ENCODE measurements at regions not wholly inside any gene's neighbourhood (a gene's known extent, or its start where the extent isn't known, plus 50 kb on each side); places are given as distances from the start of the nearest gene placed in this dataset.

- no peaks in the 10 kb centered on the region for H3K27me3 Mint-ChIP-seq (ENCODE audit: low read depth)
- ATAC-seq = no peak
- H3K9me3 Mint-ChIP-seq = no peaks in the 10 kb centered on the region
- no peak overlapping the region for H3K4me3 Mint-ChIP-seq
- POLR2A ChIA-PET = no interaction called here
- TF ChIP-seq FOXP1 (CRISPR knock-in tag; IDR thresholded peaks at IDR 0.05; ENCODE audit: borderline replicate concordance) (no peak), JUN (CRISPR knock-in tag; IDR thresholded peaks at IDR 0.05) (no peak), SMAD3 (CRISPR knock-in tag; IDR thresholded peaks at IDR 0.05; ENCODE audit: borderline replicate concordance) (no peak), NR2C2 (CRISPR knock-in tag; IDR thresholded peaks at IDR 0.05) (no peak), HMGXB4 (CRISPR knock-in tag; IDR thresholded peaks at IDR 0.05) (no peak), ESRRA (CRISPR knock-in tag; IDR thresholded peaks at IDR 0.05; ENCODE audit: borderline replicate concordance) (no peak), ZNF121 (CRISPR knock-in tag; IDR thresholded peaks at IDR 0.05) (no peak), GTF2I (CRISPR knock-in tag; conservative IDR thresholded peaks at IDR 0.05) (no peak), CBFB (CRISPR knock-in tag; IDR thresholded peaks at IDR 0.05; ENCODE audit: low read depth) (no peak), HMGA2 (CRISPR knock-in tag; IDR thresholded peaks at IDR 0.05) (no peak), NFYB (CRISPR knock-in tag; conservative IDR thresholded peaks at IDR 0.05; ENCODE audit: low read depth) (no peak), SMAD4 (CRISPR knock-in tag; IDR thresholded peaks at IDR 0.05) (no peak), FOXJ3 (CRISPR knock-in tag; IDR thresholded peaks at IDR 0.05; ENCODE audit: borderline replicate concordance) (no peak), ZNF423 (CRISPR knock-in tag; IDR thresholded peaks at IDR 0.05) (no peak), GABPB1 (CRISPR knock-in tag; IDR thresholded peaks at IDR 0.05) (no peak), ZNF232 (CRISPR knock-in tag; IDR thresholded peaks at IDR 0.05) (no peak)
- CTCF ChIA-PET = no interaction called here
- H3K27ac Mint-ChIP-seq = no peak overlapping the region
- DNase-seq (ENCODE audit: low spot score) = no peak
- H3K36me3 Mint-ChIP-seq = no peaks in the 10 kb centered on the region
- H3K4me1 Mint-ChIP-seq = no peaks in the 10 kb centered on the region
These were observed 1447.2 kb downstream of the FSTL5 start for GRCh38 chr4:160716551-160716950.

- H3K4me3 Mint-ChIP-seq = no peak overlapping the region
- H3K27ac Mint-ChIP-seq = no peak overlapping the region
- ChIA-PET POLR2A (no interaction called here), CTCF (no interaction called here)
- H3K9me3 Mint-ChIP-seq = no peaks in the 10 kb centered on the region
- no peak for ATAC-seq
- H3K36me3 Mint-ChIP-seq = no peaks in the 10 kb centered on the region
- DNase-seq (ENCODE audit: low spot score) = no peak
- H3K27me3 Mint-ChIP-seq (ENCODE audit: low read depth) = no peaks in the 10 kb centered on the region
- TF ChIP-seq MLX (CRISPR knock-in tag; IDR thresholded peaks at IDR 0.05) (no peak), NFYB (CRISPR knock-in tag; conservative IDR thresholded peaks at IDR 0.05; ENCODE audit: low read depth) (no peak), SOX15 (CRISPR knock-in tag; IDR thresholded peaks at IDR 0.05) (no peak), CBFB (CRISPR knock-in tag; IDR thresholded peaks at IDR 0.05; ENCODE audit: low read depth) (no peak), CREM (CRISPR knock-in tag; IDR thresholded peaks at IDR 0.05) (no peak), GTF2I (CRISPR knock-in tag; conservative IDR thresholded peaks at IDR 0.05) (no peak)
- H3K4me1 Mint-ChIP-seq = no peaks in the 10 kb centered on the region
These were observed 1446.0 kb downstream of the FSTL5 start for GRCh38 chr4:160717848-160718247.

- Mint-ChIP-seq H3K27me3 (ENCODE audit: low read depth) (no peaks in the 10 kb centered on the region), H3K36me3 (no peaks in the 10 kb centered on the region), H3K4me3 (no peak overlapping the region), H3K4me1 (no peaks in the 10 kb centered on the region), H3K9me3 (no peaks in the 10 kb centered on the region), H3K27ac (no peak overlapping the region)
- 0 out of 2 replicates have a peak, but pooled peaks have one; percentile 34 for ATAC-seq
- DNase-seq (ENCODE audit: low spot score) = no peak
- TF ChIP-seq AR (CRISPR knock-in tag; IDR thresholded peaks at IDR 0.05) (no peak), FOXK1 (CRISPR knock-in tag; IDR thresholded peaks at IDR 0.05) (no peak)
- POLR2A ChIA-PET = interaction anchor here (0.7 kb wide), 2 partner anchors 23 to 416 kb away, joined by 3 to 4 read pairs; no protein-coding TSS in a partner anchor
- CTCF ChIA-PET = no interaction called here
These were observed 1439.7 kb downstream of the FSTL5 start for GRCh38 chr4:160724063-160724462.

Data from WTC11 (cell line).